ENCODE measurements at regions not wholly inside any gene's neighbourhood (a gene's known extent, or its start where the extent isn't known, plus 50 kb on each side); places are given as distances from the start of the nearest gene placed in this dataset.

DNA sequence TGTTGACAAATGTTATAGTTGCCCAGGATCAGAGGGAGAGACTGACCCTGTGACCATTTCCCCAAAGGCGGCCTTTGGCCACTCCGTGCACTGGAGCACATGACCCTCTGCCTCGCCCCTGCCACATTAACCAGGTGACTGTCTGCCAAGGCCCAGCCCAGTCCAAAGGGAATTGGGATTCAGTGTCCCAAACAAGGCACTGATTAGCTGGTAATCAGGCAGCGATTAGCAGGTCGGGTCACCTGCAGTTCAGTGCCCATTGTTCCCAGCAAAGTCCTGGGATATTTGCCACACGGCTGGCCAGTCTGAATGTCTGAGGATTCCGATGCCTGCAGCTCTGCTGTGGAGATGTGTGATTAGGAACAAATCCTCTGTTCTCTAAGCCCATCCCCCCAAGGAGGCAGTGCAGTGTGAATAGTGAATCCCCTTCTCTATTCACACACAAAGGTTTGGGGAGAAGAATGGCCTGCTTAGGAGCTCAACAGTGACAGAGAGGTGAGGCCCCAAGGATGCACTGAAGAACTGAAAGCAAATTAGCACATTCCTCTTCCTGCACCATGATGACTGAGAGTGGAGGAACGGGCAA is 123.1 kb upstream of the MAF start:
- no peak for DNase-seq
- no peaks in the 10 kb centered on the region for H3K36me3 ChIP-seq
- H3K9me3 ChIP-seq (replicated peaks), result no peaks in the 10 kb centered on the region

DNA sequence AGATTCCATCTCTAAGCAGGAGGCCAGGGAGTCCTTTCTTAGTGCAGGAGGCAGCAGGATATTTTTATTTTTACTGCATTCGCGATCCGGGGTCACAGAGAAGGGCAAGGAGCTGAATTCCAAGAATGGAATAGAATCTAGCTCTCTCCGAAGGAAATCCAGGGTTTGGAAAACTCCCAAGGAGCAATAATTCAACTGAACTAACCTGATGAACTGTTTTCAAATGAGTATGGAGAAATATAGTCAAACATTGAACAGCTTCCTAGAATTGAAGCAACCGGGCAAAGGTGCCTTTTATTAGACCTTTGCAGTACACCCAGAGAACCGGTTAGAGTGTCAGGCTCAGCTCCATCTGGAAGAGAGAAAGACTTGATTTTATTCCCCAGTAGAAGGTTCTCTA is 120.7 kb upstream of the MAF start:
- Histone ChIP-seq H3K27ac (no peak overlapping the region), H3K4me1 (0 out of 2 replicates have a peak, but pooled peaks cover 2% of the 10 kb centered on the region), H3K36me3 (no peaks in the 10 kb centered on the region), H3K4me3 (no peak overlapping the region), H3K27me3 (no peaks in the 10 kb centered on the region), H3K9me3 (replicated peaks) (no peaks in the 10 kb centered on the region)
- no peak for DNase-seq

More for the DNA sequence above, 123.1 kb upstream of the MAF start:
- Histone ChIP-seq H3K4me3 (no peak overlapping the region), H3K27me3 (no peaks in the 10 kb centered on the region), H3K27ac (no peak overlapping the region), H3K4me1 (no peaks in the 10 kb centered on the region)

DNA sequence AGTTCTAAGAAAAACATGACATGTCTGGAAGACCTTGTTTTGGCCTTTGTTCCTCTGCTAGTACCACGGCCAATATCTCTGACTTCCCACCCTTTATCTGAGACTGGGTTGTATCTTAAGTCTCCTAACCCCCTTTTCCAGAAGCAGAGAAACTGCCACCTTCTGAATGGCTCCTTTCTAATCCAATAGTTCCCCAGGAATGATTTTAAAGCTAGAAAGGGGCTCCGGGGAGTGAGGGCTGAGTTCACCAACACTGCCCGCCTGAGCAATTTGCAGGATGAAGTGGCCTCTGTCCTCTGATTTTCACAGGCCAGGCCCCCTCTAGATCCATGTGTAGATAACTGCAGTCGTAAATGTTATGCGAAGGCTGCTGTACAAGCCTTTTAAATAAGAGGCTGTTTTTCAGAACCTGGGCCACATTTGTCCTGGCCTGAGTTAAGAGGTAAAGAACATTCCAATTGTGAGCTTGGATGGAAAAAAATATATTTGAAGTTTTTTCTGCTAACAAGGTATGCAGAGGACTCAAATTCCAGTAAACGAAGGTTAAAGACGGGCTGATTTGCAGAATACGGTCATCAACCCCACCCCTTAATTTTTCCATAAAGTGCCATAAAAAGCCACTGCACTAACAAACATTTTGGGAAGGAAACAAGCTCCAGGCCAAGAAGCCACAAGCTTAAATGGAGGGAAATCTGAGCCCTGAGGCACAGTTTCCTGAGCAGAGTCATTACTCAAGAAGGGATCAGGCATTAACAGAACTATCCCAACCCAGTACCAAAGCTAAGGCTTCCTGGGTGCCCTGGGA is 117.0 kb upstream of the MAF start:
- no peak overlapping the region for H3K27ac ChIP-seq
- H3K36me3 ChIP-seq, result no peaks in the 10 kb centered on the region
- peak in 1 of 2 experiments; percentile 7 for DNase-seq
- no peaks in the 10 kb centered on the region for H3K9me3 ChIP-seq (replicated peaks)
- no peak overlapping the region for H3K4me3 ChIP-seq
- peaks cover 9% of the 10 kb centered on the region for H3K4me1 ChIP-seq
- H3K27me3 ChIP-seq, result no peaks in the 10 kb centered on the region

DNA sequence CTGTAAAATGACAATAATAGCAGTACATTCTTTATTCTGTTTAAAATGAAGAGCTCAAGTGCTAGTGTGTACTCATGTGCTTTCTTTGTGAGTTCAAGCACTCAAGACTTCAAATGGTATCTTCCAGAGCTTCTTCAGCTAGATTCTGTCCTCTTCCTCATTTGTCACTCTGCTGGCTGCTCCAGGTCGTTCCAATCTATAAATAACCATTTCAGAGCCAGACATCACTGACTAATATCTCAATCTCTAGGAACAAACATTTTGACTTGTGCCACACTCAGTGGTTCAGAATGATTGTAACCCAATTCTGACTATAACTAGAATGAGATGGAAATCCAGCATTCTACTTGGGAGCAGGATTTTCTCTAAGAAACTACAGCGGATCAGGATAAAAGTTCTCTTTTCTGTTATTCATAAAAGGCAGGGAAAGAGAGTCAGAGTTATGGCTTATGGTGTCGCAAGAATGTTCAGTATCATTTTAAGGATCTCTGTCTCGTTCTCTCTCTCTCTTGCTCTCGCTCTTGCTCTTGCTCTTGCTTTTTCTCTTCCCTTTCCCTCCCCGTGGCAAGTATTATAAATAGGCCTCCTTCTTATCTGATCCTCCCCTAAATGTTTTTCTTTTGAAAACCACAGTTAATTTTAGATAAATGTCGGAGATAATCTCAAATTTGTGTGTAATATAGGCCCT is 116.3 kb upstream of the MAF start:
- H3K27me3 ChIP-seq, result no peaks in the 10 kb centered on the region
- no peak for DNase-seq
- H3K4me3 ChIP-seq, result no peak overlapping the region
- no peaks in the 10 kb centered on the region for H3K9me3 ChIP-seq (replicated peaks)
- peaks cover 9% of the 10 kb centered on the region for H3K4me1 ChIP-seq
- no peaks in the 10 kb centered on the region for H3K36me3 ChIP-seq
- H3K27ac ChIP-seq, result no peak overlapping the region

DNA sequence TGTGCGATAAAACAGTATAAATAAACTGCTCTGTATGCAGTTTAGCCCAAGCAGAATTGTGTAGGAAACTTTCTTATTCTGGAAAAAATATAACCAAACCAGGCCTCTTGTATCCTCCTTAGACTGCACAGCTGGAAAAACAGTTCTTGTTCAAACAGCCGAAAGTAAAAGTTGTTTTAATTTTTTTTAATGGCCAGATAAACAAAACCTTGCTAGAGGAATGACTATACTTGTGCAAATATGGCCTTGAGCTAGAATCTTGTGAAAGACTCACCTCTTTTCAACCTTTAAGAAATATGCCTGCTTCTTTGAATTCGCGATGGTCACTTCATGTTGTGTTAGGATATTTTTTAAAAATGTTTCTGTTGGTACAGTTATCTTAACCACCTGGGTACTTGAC is 114.5 kb upstream of the MAF start:
- no peaks in the 10 kb centered on the region for H3K36me3 ChIP-seq
- peaks cover 9% of the 10 kb centered on the region for H3K4me1 ChIP-seq
- no peak overlapping the region for H3K27ac ChIP-seq
- no peak overlapping the region for H3K4me3 ChIP-seq
- H3K27me3 ChIP-seq, result no peaks in the 10 kb centered on the region
- DNase-seq, result no peak
- H3K9me3 ChIP-seq (replicated peaks), result no peaks in the 10 kb centered on the region

DNA sequence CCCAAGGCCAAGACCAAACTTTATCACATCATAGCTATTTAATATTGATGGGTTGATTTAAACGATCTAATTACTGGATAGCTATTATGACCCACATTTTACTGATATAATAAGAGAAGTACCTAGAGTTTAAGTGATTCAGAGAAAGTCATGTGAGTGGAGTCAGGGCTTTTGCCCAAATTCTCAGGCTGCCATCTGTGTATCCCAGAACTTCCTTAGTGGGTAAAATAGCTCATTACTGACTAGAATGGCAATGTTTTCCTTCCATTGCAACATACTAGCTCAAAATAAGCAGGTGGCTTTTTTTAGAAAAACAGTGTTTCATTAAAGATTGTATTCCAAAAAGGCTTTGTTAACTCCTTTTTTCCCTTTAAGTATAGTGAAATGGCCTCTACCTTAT is 113.9 kb upstream of the MAF start:
- Histone ChIP-seq H3K27me3 (no peaks in the 10 kb centered on the region), H3K4me1 (peaks cover 9% of the 10 kb centered on the region), H3K4me3 (no peak overlapping the region), H3K9me3 (replicated peaks) (no peaks in the 10 kb centered on the region), H3K36me3 (no peaks in the 10 kb centered on the region), H3K27ac (no peak overlapping the region)
- no peak for DNase-seq

DNA sequence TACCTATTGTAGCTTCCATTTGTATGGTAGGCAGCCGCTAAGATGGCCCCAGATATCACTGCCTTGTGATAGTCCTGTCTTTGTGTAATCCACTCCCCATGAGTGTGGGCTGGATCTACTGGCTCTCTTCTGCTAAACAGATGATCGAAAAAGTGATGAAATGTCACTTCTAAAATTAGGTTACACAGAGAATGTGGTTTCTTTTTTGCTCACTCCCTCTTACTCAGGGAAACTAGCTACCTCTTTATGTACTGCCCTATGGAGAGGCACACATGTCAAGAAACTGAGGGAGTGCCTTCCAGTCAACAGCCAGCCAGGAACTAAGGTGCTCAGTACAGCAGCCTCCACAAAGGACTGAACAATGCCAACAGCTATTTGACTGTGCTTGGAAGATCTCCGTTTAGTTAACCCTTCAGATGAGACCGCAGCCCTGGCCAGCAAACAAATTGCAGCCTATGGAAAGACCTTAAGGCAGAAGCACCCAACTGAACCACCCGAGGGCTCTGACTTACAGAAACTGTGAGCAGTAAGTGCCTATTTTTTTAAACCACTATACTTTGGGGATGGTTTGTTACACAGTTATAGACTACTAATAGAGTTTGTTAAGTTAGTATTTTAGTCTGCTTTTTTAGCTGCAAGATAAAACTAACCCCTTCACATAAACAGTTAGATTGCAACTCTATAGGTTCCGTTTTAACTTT is 113.2 kb upstream of the MAF start:
- no peak overlapping the region for H3K27ac ChIP-seq

DNA sequence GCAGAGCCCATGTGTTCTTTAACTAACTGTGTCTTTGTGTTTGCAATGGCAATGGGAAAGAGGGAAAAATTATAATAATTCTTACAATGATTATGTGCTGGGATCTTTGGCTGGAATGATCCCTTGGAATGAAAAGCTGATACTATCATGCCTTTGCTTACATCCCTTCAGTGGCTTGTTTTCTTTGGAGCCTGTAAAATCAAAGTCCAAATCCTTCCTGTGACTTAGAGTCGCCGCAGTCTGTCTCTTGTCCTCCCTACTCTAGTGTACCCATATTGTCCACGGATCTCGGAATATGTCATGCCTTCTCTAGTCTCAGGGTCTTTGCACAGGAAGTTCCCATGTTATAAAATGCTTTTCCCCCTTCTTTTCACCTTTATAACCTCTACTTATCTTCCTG is 111.7 kb upstream of the MAF start:
- Histone ChIP-seq H3K4me1 (peaks cover 9% of the 10 kb centered on the region), H3K9me3 (replicated peaks) (no peaks in the 10 kb centered on the region), H3K27me3 (no peaks in the 10 kb centered on the region), H3K36me3 (no peaks in the 10 kb centered on the region), H3K4me3 (no peak overlapping the region), H3K27ac (no peak overlapping the region)
- no peak for DNase-seq

More for the DNA sequence above, 113.2 kb upstream of the MAF start:
- Histone ChIP-seq H3K4me3 (no peak overlapping the region), H3K9me3 (replicated peaks) (no peaks in the 10 kb centered on the region), H3K27me3 (no peaks in the 10 kb centered on the region), H3K36me3 (no peaks in the 10 kb centered on the region), H3K4me1 (peaks cover 9% of the 10 kb centered on the region)
- no peak for DNase-seq

DNA sequence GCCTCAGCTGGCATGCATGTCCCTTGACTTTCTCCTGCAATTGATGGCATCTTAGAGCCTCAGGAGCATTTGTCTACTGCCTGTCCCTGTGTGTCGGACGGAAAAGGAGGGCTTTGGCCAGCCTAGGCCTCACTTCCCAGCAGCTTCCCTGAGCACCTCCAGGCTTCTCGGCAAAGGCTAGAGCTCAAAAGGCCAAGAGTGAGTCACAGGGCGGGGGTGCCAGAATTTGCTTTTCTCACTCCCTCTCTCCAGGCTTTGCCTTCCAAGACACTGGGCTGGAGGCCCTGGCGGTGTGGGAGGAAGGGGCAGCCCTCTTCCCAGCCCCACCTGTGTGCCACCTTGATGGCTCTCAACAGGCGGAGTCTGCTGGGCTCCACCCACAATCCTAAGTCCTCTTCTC is 107.3 kb upstream of the MAF start:
- H3K4me3 ChIP-seq, result no peak overlapping the region
- no peak for DNase-seq
- H3K4me1 ChIP-seq, result no peaks in the 10 kb centered on the region
- no peak overlapping the region for H3K27ac ChIP-seq
- no peaks in the 10 kb centered on the region for H3K36me3 ChIP-seq
- no peaks in the 10 kb centered on the region for H3K27me3 ChIP-seq
- H3K9me3 ChIP-seq (replicated peaks), result no peaks in the 10 kb centered on the region

DNA sequence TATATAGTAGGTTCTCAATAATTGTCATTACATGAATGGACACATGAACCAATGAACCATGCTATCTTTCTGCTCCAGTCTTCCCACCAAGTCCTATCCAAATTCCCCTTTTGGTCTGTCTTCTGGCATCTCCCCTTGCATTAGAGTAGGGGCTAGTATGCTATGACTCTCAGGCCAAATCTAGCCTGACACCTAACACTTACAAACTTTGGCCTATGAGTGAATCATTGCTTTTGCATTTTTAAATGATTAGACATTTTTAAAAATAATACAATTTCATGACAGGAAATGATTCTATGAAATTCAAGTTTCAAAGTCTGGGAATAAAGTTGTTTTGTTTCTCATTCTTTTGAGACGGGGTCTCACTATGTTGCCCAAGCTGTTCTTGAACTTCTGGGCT is 102.5 kb upstream of the MAF start:
- Histone ChIP-seq H3K9me3 (replicated peaks) (no peaks in the 10 kb centered on the region), H3K27me3 (no peaks in the 10 kb centered on the region), H3K4me1 (no peaks in the 10 kb centered on the region; the same call in 1 of the 2 replicates), H3K4me3 (no peak overlapping the region), H3K27ac (no peak overlapping the region), H3K36me3 (no peaks in the 10 kb centered on the region)
- DNase-seq, result no peak

DNA sequence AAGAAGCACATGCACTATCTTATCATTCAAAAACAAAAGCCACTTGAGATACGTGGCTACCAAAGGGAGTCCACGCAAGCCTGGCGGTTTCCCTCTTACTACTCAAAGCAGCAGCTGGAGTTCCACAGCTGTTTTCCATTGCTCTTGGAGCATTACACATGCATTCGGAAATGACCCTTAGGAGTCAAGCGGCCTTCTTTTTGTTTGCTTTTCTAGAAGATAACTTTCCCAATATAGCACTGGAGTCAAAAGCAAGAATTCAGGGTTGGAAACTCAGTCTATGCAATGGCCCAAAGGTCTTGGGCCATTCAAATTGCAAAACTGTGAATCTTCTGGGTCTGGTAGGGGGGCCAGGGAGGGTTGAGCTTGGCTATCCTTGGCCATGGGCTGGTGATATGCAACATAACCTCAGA is 97.8 kb upstream of the MAF start:
- no peak overlapping the region for H3K27ac ChIP-seq
- H3K4me3 ChIP-seq, result no peak overlapping the region
- H3K27me3 ChIP-seq, result no peaks in the 10 kb centered on the region
- H3K9me3 ChIP-seq (replicated peaks), result no peaks in the 10 kb centered on the region
- H3K36me3 ChIP-seq, result no peaks in the 10 kb centered on the region
- DNase-seq, result peak; percentile 24 to 39
- no peaks in the 10 kb centered on the region; the same call in 1 of the 2 replicates for H3K4me1 ChIP-seq

DNA sequence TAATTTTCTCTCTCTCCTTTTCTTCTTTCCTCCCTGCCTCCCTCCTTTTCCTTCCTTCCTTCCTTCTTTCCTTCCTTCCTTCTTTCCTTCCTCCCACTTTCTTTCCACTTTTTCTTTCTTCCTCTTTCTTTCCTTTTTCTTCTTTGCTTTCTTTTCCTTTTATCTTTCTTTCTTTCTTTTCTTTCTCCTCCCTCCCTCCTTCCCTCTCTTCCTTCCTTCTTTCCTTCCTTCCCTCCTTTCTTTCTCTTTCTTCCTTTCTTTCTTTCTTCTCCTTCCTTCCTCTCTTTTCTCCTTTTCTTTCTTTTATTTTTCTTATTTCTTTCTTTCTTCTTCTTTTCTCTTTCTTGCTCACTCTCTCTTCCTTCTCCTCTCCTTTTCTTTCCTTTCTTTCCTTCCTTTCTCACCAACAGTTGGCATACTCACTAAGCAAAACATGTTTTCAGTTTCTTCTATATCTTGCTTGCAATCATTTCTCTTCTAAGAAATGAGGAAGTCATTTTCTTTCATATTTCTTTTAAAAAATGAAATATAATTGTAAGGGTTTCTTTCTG is 97.1 kb upstream of the MAF start:
- Histone ChIP-seq H3K27ac (no peak overlapping the region), H3K9me3 (replicated peaks) (no peaks in the 10 kb centered on the region), H3K27me3 (no peaks in the 10 kb centered on the region), H3K4me1 (no peaks in the 10 kb centered on the region; the same call in 1 of the 2 replicates), H3K4me3 (no peak overlapping the region), H3K36me3 (no peaks in the 10 kb centered on the region)
- DNase-seq, result no peak

DNA sequence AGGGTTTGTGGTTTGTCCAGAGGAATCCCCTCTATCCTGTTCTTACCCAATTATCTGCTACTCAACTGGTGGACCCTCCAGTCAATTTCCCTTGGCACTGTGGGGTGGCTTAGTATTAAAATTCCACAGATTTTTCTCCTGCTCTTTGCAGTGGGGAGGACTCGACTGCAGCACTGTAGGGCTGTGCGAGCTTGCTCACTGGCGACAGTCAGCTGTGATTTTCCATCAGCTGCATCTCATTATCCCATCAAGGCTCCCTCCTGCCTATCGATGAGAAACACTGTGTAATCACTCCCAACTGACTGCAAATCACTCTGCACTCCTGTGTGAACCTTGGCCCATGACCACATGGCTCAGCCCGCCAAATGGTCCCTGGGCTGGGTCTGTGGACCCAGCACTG is 90.5 kb upstream of the MAF start:
- Histone ChIP-seq H3K9me3 (replicated peaks) (no peaks in the 10 kb centered on the region), H3K4me3 (no peak overlapping the region), H3K36me3 (no peaks in the 10 kb centered on the region), H3K4me1 (peaks cover 13% of the 10 kb centered on the region), H3K27ac (peak overlapping the region; percentile 77), H3K27me3 (no peaks in the 10 kb centered on the region)
- peak; percentile 74 to 75 for DNase-seq

DNA sequence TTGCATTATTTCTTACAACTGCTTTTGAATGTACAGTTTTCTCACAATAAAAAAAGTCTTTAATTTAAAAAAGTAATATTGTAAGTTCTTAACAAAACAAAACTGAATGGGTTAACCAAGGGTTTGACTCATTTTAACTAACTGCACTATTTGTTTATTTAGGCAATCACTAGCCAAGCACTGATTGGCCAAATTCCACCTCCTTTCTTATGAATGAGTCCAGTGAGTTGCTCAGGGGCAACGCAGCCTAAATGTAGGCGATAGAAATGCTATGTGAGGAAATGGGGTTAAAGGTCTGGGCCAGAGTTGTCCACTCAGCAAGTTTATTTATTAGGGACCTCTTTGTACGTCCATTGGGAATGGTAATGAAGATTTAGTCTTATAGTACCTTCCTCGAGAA is 89.6 kb upstream of the MAF start:
- Histone ChIP-seq H3K9me3 (replicated peaks) (no peaks in the 10 kb centered on the region), H3K4me1 (peaks cover 13% of the 10 kb centered on the region), H3K36me3 (no peaks in the 10 kb centered on the region), H3K4me3 (no peak overlapping the region), H3K27ac (peak overlapping the region; percentile 77), H3K27me3 (no peaks in the 10 kb centered on the region)
- DNase-seq, result no peak

Data from SJCRH30 (cell line).